Medulla oblongata (tissue), 1 donor: ENCODE measurements at regions not wholly inside any gene's neighbourhood (a gene's known extent, or its start where the extent isn't known, plus 50 kb on each side); places are given as distances from the start of the nearest gene placed in this dataset.
"Not testable (repeated sequence)": the region's sequence is repeated elsewhere in the genome, so short reads cannot be mapped to it uniquely, and the experiment has no call there.

Experiments used
- DNase-seq: peaks from one replicate; pipeline ENCODE4 v3.0.0-alpha.2; 2015; ENCODE audit errors: extremely low spot score

- DNase-seq, result no peak
These were observed 213.5 kb upstream of the NRIP1 start for GRCh38 chr21:15278279-15278678.

- DNase-seq, result no peak
These were observed 214.1 kb upstream of the NRIP1 start for GRCh38 chr21:15278851-15279250.

GRCh38 chr21:15279482-15279881 is 214.7 kb upstream of the NRIP1 start:
- no peak for DNase-seq

GRCh38 chr21:15281714-15282113 is 216.9 kb upstream of the NRIP1 start:
- no peak for DNase-seq

GRCh38 chr21:15282665-15283064 is 217.9 kb upstream of the NRIP1 start:
- no peak for DNase-seq

GRCh38 chr21:15283138-15283537 is 218.3 kb upstream of the NRIP1 start:
- no peak for DNase-seq

GRCh38 chr21:15283789-15284188 is 219.0 kb upstream of the NRIP1 start:
- no peak for DNase-seq

- no peak for DNase-seq
These were observed 220.8 kb upstream of the NRIP1 start for GRCh38 chr21:15285556-15285955.

GRCh38 chr21:15289246-15289645 is 224.4 kb upstream of the NRIP1 start:
- no peak for DNase-seq

GRCh38 chr21:15289896-15290841 is 225.4 kb upstream of the NRIP1 start:
- peak; percentile 32 for DNase-seq

- no peak for DNase-seq
These were observed 226.9 kb upstream of the NRIP1 start for GRCh38 chr21:15291621-15292266.

- peak; percentile 3 for DNase-seq
These were observed 228.4 kb upstream of the NRIP1 start for GRCh38 chr21:15293240-15293639.

GRCh38 chr21:15295875-15296274 is 231.1 kb upstream of the NRIP1 start:
- DNase-seq, result no peak

GRCh38 chr21:15297824-15298223 is 233.0 kb upstream of the NRIP1 start:
- DNase-seq, result no peak

- DNase-seq, result no peak
These were observed 233.5 kb upstream of the NRIP1 start for GRCh38 chr21:15298306-15298705.

GRCh38 chr21:15298755-15299154 is 234.0 kb upstream of the NRIP1 start:
- not testable (repeated sequence) for DNase-seq

GRCh38 chr21:15300131-15300530 is 235.3 kb upstream of the NRIP1 start:
- DNase-seq, result no peak

GRCh38 chr21:15301014-15301413 is 236.2 kb upstream of the NRIP1 start:
- no peak for DNase-seq

GRCh38 chr21:15301736-15302135 is 236.9 kb upstream of the NRIP1 start:
- no peak for DNase-seq

GRCh38 chr21:15306271-15306670 is 241.5 kb upstream of the NRIP1 start:
- no peak for DNase-seq

GRCh38 chr21:15308333-15308732 is 243.5 kb upstream of the NRIP1 start:
- no peak for DNase-seq

GRCh38 chr21:15309022-15309590 is 244.3 kb upstream of the NRIP1 start:
- DNase-seq, result no peak

- DNase-seq, result peak; percentile 48
These were observed 244.9 kb upstream of the NRIP1 start for GRCh38 chr21:15309721-15310120.
